H9 (cell line): ENCODE measurements at regions not wholly inside any gene's neighbourhood (a gene's known extent, or its start where the extent isn't known, plus 50 kb on each side); places are given as distances from the start of the nearest gene placed in this dataset.
"Not testable (repeated sequence)": the region's sequence is repeated elsewhere in the genome, so short reads cannot be mapped to it uniquely, and the experiment has no call there.

Source experiments
- DNase-seq: peaks from one replicate; pipeline ENCODE4 v3.0.0-alpha.2; 2017
- H2AFZ ChIP-seq: one replicate; pipeline ENCODE4 v1.6.1; 2013; ENCODE audit warnings: mild to moderate bottlenecking, low read length, control low read depth, moderate library complexity
- H2AK5ac ChIP-seq: 2 replicates; pipeline ENCODE4 v1.6.1; 2013; ENCODE audit warnings: low read length, control low read depth, mixed read lengths; ENCODE audit not compliant: insufficient read length
- H2BK120ac ChIP-seq: one replicate; pipeline ENCODE4 v1.6.1; 2013; ENCODE audit warnings: low read depth, mild to moderate bottlenecking, low read length, control low read depth, inconsistent platforms; ENCODE audit not compliant: poor library complexity, severe bottlenecking
- H2BK12ac ChIP-seq: 2 replicates; pipeline ENCODE4 v1.6.1; 2013; ENCODE audit warnings: low read length, control low read depth, mixed read lengths, low read depth; ENCODE audit not compliant: insufficient read length
- H2BK15ac ChIP-seq: 2 replicates; pipeline ENCODE4 v1.6.1; 2013; ENCODE audit warnings: low read depth, low read length, control low read depth
- H2BK20ac ChIP-seq: one replicate; pipeline ENCODE4 v1.6.1; 2013; ENCODE audit warnings: low read depth, mild to moderate bottlenecking, low read length, control low read depth, inconsistent platforms; ENCODE audit not compliant: poor library complexity, severe bottlenecking
- H2BK5ac ChIP-seq: 2 replicates; pipeline ENCODE4 v1.6.1; 2013; ENCODE audit warnings: low read length, control low read depth, mixed read lengths; ENCODE audit not compliant: insufficient read length
- H3K14ac ChIP-seq: 2 replicates; pipeline ENCODE4 v1.6.1; 2013; ENCODE audit warnings: low read length, control low read depth; ENCODE audit not compliant: insufficient read depth
- H3K18ac ChIP-seq: 2 replicates; pipeline ENCODE4 v1.6.1; 2013; ENCODE audit warnings: low read depth, mild to moderate bottlenecking, mixed read lengths, low read length, control low read depth; ENCODE audit not compliant: insufficient read length
- H3K23ac ChIP-seq: 2 replicates; pipeline ENCODE4 v1.6.1; 2013; ENCODE audit warnings: low read length, control low read depth, mixed read lengths, low read depth; ENCODE audit not compliant: insufficient read length
- H3K23me2 ChIP-seq: 2 replicates; pipeline ENCODE4 v1.6.1; 2013; ENCODE audit warnings: low read depth, mild to moderate bottlenecking, mixed read lengths, low read length, control low read depth; ENCODE audit not compliant: insufficient read length, poor library complexity, severe bottlenecking
- H3K27ac ChIP-seq: 2 replicates; pipeline ENCODE4 v1.5.1; 2013; ENCODE audit warnings: low read length, control low read depth, mixed read lengths, low read depth; ENCODE audit not compliant: insufficient read length
- H3K27me3 ChIP-seq: 2 replicates; pipeline ENCODE4 v1.6.1; 2013; ENCODE audit warnings: low read length, control low read depth, inconsistent platforms; ENCODE audit not compliant: insufficient read depth
- H3K4ac ChIP-seq: 2 replicates; pipeline ENCODE4 v1.6.1; 2013; ENCODE audit warnings: low read depth, mild to moderate bottlenecking, control low read depth, inconsistent platforms, low read length, moderate library complexity
- H3K4me1 ChIP-seq: 2 replicates; pipeline ENCODE4 v1.6.1; 2013; ENCODE audit warnings: low read length, control low read depth, inconsistent platforms; ENCODE audit not compliant: insufficient read depth
- H3K4me2 ChIP-seq: 2 replicates; pipeline ENCODE4 v1.6.1; 2013; ENCODE audit warnings: low read length, control low read depth, mixed read lengths; ENCODE audit not compliant: insufficient read length, insufficient read depth
- H3K56ac ChIP-seq: 2 replicates; pipeline ENCODE4 v1.6.1; 2013; ENCODE audit warnings: low read depth, mild to moderate bottlenecking, mixed read lengths, low read length, control low read depth; ENCODE audit not compliant: insufficient read length
- H3K79me1 ChIP-seq: 2 replicates; pipeline ENCODE4 v1.6.1; 2013; ENCODE audit warnings: low read depth, mild to moderate bottlenecking, moderate library complexity, low read length, control low read depth, inconsistent platforms; ENCODE audit not compliant: insufficient read depth, poor library complexity, severe bottlenecking
- H3K79me2 ChIP-seq: 2 replicates; pipeline ENCODE4 v1.6.1; 2013; ENCODE audit warnings: low read length, control low read depth, inconsistent platforms; ENCODE audit not compliant: insufficient read depth
- H3K9ac ChIP-seq: 2 replicates; pipeline ENCODE4 v1.6.1; 2013; ENCODE audit warnings: low read length, control low read depth, mixed read lengths; ENCODE audit not compliant: insufficient read length; ENCODE audit errors: extremely low read depth
- H3K9me3 ChIP-seq: one replicate; pipeline ENCODE4 v1.6.1; 2013; ENCODE audit warnings: low read depth, low read length, inconsistent platforms; ENCODE audit not compliant: control insufficient read depth
- H3T11ph ChIP-seq: one replicate; pipeline ENCODE4 v1.6.1; 2013; ENCODE audit warnings: mild to moderate bottlenecking, low read length, control low read depth, inconsistent platforms
- H4K20me1 ChIP-seq: one replicate; pipeline ENCODE4 v1.6.1; 2013; ENCODE audit not compliant: control insufficient read depth, insufficient read length, insufficient read depth
- H4K5ac ChIP-seq: 2 replicates; pipeline ENCODE4 v1.6.1; 2013; ENCODE audit warnings: low read depth, mild to moderate bottlenecking, mixed read lengths, low read length, control low read depth; ENCODE audit not compliant: insufficient read length
- H4K8ac ChIP-seq: replicated peaks from 2 replicates; pipeline ENCODE4 v1.6.1; 2013; ENCODE audit warnings: low read length, control low read depth, mixed read lengths, low read depth; ENCODE audit not compliant: insufficient read length
- H4K91ac ChIP-seq: 2 replicates; pipeline ENCODE4 v1.6.1; 2013; ENCODE audit warnings: low read depth, mild to moderate bottlenecking, moderate library complexity, mixed read lengths, low read length, control low read depth; ENCODE audit not compliant: insufficient read length
- H3K27ac Mint-ChIP-seq, 3 experiments: 2 replicates in 2 of 3; 3 replicates in 1 of 3; pipeline ENCODE4 v1.8.0; 2020 to 2021; ENCODE audit warnings: mixed read lengths in 3 of 3, mild to moderate bottlenecking in 1 of 3, moderate library complexity in 1 of 3
- H3K27me3 Mint-ChIP-seq: 2 replicates; pipeline ENCODE4 v1.8.0; 2021; ENCODE audit warnings: low read depth, mild to moderate bottlenecking, moderate library complexity, mixed read lengths
- H3K36me3 Mint-ChIP-seq, 3 experiments: 2 replicates in 2 of 3; 3 replicates in 1 of 3; pipeline ENCODE4 v1.8.0; 2020 to 2021; ENCODE audit warnings: low read depth in 3 of 3, mixed read lengths in 3 of 3; ENCODE audit not compliant: insufficient read depth in 1 of 3
- H3K4me1 Mint-ChIP-seq, 2 experiments: 2 replicates each; pipeline ENCODE4 v1.8.0; 2020; ENCODE audit warnings: mixed read lengths in 2 of 2
- H3K4me3 Mint-ChIP-seq, 2 experiments: 2 replicates in 1 of 2; 3 replicates in 1 of 2; pipeline ENCODE4 v1.8.0; 2020 to 2021; ENCODE audit warnings: mild to moderate bottlenecking in 2 of 2, mixed read lengths in 2 of 2, moderate library complexity in 1 of 2
- H3K9me3 Mint-ChIP-seq, 2 experiments: 2 replicates in 1 of 2; 3 replicates in 1 of 2; pipeline ENCODE4 v1.8.0; 2020; ENCODE audit warnings: mild to moderate bottlenecking in 2 of 2, mixed read lengths in 2 of 2, moderate library complexity in 1 of 2
- WGBS: extraction: QIAGEN DNeasy Blood & Tissue Kit; methylation state at CpG from one replicate; pipeline ENCODE4 v1.1.7; 2013; ENCODE audit warnings: missing lambda C conversion rate, low lambda C conversion rate, mixed read lengths; ENCODE audit not compliant: insufficient read length; ENCODE audit errors: extremely low coverage; 5-methylcytosine and 5-hydroxymethylcytosine counted together
- TF ChIP-seq, protein P1 (sequence below): fragments of 200-600 bp; sonication (generic); conservative IDR thresholded peaks from 3 replicates; pipeline ENCODE4 v1.8.0; 2021; ENCODE audit warnings: antibody characterized with exemption, mild to moderate bottlenecking

DNA sequence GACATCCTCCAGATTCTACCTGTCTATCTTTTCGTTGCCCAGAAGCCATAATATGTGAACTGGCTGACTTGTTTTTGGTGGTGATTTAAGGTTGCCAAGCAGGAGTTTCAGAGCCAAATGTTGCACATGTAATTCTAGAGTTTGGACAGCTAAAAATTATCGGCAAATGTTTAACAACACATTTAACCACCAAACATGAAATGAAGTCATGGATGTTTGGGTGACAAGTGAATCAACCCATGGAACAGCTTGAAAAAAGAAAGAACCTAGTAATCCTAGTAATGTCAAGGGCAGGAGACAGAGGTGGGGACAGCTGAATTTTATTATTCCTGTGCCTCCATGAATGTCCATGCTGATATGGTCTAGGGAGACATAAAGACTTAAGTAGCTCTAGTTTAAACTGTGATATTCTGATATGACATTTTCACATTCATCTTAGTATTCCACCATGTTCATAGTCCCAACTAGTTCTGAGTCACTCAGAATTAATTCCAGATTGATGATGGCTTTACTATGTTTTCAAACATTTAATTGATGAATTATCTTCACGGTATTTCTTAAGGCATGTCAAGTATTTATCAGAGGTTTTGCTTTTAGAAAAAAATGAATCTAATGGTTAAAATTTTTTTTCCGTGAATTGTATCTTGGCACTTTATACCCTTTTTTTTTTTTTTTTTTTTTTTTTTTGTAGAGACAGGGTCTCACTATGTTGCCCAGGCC is 101.7 kb downstream of the SOCS6 start:
- no peak overlapping the region for H4K8ac ChIP-seq

DNA sequence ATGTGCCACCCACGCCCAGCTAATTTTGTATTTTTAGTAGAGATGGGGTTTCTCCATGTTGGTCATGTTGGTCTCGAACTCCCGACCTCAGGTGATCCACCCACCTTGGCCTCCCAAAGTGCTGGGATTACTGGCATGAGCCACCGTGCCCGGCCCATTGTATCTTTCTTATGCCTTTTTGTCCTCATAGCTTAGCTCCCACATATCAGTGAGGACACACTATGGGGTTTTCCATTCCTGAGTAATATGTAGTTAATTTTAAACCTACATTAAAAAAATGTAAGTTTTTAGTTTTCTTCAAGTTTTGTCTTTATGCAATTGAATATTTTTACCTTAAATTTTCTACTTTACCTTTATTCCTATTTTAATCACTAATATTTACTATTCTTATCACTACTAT is 100.2 kb downstream of the SOCS6 start:
- DNase-seq, H3K27ac ChIP-seq, H2BK15ac ChIP-seq, H3K4me1 ChIP-seq, H2AK5ac ChIP-seq, H3K14ac ChIP-seq, H3K27ac Mint-ChIP-seq, H3K4ac ChIP-seq, H2BK20ac ChIP-seq, H3K9me3 ChIP-seq, H3K4me2 ChIP-seq, H2BK5ac ChIP-seq, H3T11ph ChIP-seq, H4K8ac ChIP-seq, H3K79me2 ChIP-seq, H3K9ac ChIP-seq, H3K4me3 Mint-ChIP-seq, H3K36me3 Mint-ChIP-seq, H3K18ac ChIP-seq, H4K20me1 ChIP-seq, H3K23me2 ChIP-seq, H4K91ac ChIP-seq, H4K5ac ChIP-seq, H3K27me3 Mint-ChIP-seq, H3K56ac ChIP-seq, H2BK120ac ChIP-seq, H2AFZ ChIP-seq, H2BK12ac ChIP-seq, H3K27me3 ChIP-seq, H3K79me1 ChIP-seq, H3K9me3 Mint-ChIP-seq, H3K4me1 Mint-ChIP-seq, H3K23ac ChIP-seq: not testable (repeated sequence)
- WGBS, result no CpG with 5 or more reads among the region's 5 CpGs

More for the DNA sequence above, 101.7 kb downstream of the SOCS6 start:
- no peak overlapping the region for H3K4me3 Mint-ChIP-seq
- H3K79me2 ChIP-seq, result no peaks in the 10 kb centered on the region
- no peak overlapping the region for H2BK20ac ChIP-seq
- no peak overlapping the region for H2BK120ac ChIP-seq
- no peak overlapping the region for H2BK15ac ChIP-seq
- H3K4me1 Mint-ChIP-seq, result peaks cover 0 to under 1% of the 10 kb centered on the region in 2 experiments; a peak in 1 of 4 replicates
- no peak overlapping the region for H3K56ac ChIP-seq
- whole genome bisulfite sequencing, result no CpG with 5 or more reads among the region's 4 CpGs
- no peak overlapping the region for H3K18ac ChIP-seq
- H3K4me2 ChIP-seq, result no peak overlapping the region
- H3T11ph ChIP-seq, result no peak overlapping the region
- DNase-seq, result no peak
- H3K4me1 ChIP-seq, result no peaks in the 10 kb centered on the region
- TF ChIP-seq, protein P1, sequence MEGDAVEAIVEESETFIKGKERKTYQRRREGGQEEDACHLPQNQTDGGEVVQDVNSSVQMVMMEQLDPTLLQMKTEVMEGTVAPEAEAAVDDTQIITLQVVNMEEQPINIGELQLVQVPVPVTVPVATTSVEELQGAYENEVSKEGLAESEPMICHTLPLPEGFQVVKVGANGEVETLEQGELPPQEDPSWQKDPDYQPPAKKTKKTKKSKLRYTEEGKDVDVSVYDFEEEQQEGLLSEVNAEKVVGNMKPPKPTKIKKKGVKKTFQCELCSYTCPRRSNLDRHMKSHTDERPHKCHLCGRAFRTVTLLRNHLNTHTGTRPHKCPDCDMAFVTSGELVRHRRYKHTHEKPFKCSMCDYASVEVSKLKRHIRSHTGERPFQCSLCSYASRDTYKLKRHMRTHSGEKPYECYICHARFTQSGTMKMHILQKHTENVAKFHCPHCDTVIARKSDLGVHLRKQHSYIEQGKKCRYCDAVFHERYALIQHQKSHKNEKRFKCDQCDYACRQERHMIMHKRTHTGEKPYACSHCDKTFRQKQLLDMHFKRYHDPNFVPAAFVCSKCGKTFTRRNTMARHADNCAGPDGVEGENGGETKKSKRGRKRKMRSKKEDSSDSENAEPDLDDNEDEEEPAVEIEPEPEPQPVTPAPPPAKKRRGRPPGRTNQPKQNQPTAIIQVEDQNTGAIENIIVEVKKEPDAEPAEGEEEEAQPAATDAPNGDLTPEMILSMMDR, result no peak
- no peak overlapping the region for H2AK5ac ChIP-seq
- H3K23me2 ChIP-seq, result no peaks in the 10 kb centered on the region
- H3K9ac ChIP-seq, result no peak overlapping the region
- H3K79me1 ChIP-seq, result no peaks in the 10 kb centered on the region
- H3K9me3 Mint-ChIP-seq, result no peaks in the 10 kb centered on the region; a peak in 1 of 5 replicates
- H3K23ac ChIP-seq, result no peak overlapping the region
- no peak overlapping the region for H2BK12ac ChIP-seq
- no peak overlapping the region for H2BK5ac ChIP-seq
- no peak overlapping the region for H4K91ac ChIP-seq
- no peak overlapping the region for H4K5ac ChIP-seq
- H2AFZ ChIP-seq, result no peak overlapping the region
- H3K27me3 Mint-ChIP-seq, result no peaks in the 10 kb centered on the region
- no peaks in the 10 kb centered on the region for H4K20me1 ChIP-seq
- H3K4ac ChIP-seq, result no peak overlapping the region
- no peaks in the 10 kb centered on the region for H3K9me3 ChIP-seq
- no peaks in the 10 kb centered on the region for H3K27me3 ChIP-seq
- no peak overlapping the region for H3K27ac Mint-ChIP-seq
- H3K36me3 Mint-ChIP-seq, result peaks cover 0 to 1% (median 0%) of the 10 kb centered on the region in 3 experiments; a peak in 1 of 7 replicates
- H3K14ac ChIP-seq, result no peak overlapping the region
- H3K27ac ChIP-seq, result no peak overlapping the region
